Fibroblast of lung (primary cell): ENCODE measurements at regions not wholly inside any gene's neighbourhood (a gene's known extent, or its start where the extent isn't known, plus 50 kb on each side); places are given as distances from the start of the nearest gene placed in this dataset.

Experiments used
- CTCF ChIP-seq, 2 donors: IDR thresholded peaks in 1 of 2; conservative IDR thresholded peaks in 1 of 2; 1 replicate in 1 of 2; 2 replicates in 1 of 2; pipeline ENCODE4 v1.5.1; 2011 to 2012; ENCODE audit warnings: low read length in 2 of 2, control low read depth in 1 of 2, inconsistent platforms in 1 of 2, low read depth in 1 of 2, mild to moderate bottlenecking in 1 of 2
- EZH2 ChIP-seq: IDR thresholded peaks from 2 replicates; pipeline ENCODE4 v1.5.1; 2012; ENCODE audit warnings: low read length, control low read depth, mild to moderate bottlenecking; ENCODE audit errors: missing control alignments

DNA sequence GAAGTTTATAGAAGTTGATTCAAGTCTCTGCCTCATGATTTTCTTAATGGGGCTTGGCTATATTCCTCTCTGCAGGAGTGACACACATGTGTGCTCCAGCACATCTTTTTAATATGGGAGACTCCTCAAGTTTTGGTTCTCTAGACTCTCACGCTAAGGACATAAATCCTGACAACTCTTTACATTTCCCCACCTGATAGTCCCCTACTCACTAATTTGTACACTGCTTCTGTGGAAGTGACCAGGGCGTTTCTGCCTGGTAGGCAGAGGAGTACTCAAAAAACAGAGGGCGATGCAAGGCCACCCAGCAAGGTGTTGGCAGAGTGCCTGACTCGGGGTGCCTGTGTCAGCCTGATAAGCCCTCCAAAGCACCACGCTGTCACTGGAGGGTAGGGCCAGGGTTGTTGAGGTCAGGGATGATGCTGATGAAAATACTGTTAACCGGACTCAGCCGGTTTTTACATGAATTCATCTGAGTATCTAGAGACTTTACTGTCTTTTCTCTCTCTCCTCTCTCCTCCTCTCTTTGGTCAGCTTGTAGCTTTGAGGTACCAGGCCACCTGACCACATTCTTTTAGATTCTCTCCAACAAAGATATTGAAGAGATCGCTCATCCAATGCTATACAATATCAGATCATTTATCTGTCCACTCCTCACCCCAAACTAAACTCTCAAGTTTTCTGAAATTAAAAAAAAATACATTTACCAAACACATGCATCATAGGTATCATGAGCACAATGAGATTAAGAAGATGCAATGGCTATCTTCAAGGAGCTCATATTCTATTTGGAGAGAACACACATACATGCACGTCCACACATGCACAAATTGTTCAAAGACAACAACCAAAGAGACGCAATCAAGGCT lies 205.2 kb downstream of the PIK3R1 start:
- TF ChIP-seq CTCF (conservative IDR thresholded peaks at IDR 0.05 in 1 of 2, IDR thresholded peaks at IDR 0.05 in 1 of 2; ENCODE audit: low read depth in 1 of 2, low read length in 2 of 2) (no peak), EZH2 (no peak)
